ENCODE measurements at regions not wholly inside any gene's neighbourhood (a gene's known extent, or its start where the extent isn't known, plus 50 kb on each side); places are given as distances from the start of the nearest gene placed in this dataset.

DNA sequence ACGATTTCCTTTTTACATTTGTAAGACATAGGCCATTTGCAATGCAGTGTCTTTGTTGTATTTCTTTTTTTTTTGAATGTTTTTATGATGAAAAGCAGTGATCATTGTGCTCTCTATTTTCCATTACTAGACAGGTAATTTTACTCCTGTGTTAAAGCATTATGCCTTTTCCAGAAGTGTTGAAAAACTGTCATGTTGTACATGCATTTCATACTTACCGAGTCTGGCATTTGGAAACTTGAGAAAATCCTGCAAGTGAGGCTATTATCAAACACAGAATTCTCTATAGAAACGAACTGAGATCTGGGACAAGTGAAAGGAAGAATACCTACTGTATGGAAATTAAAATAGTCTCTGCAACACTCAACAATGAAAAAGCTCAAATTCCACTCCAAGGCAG lies 78.6 kb upstream of the CNR1 start:
- Histone ChIP-seq H4K20me1 (ENCODE audit: insufficient read depth, poor library complexity, severe bottlenecking) (no peaks in the 10 kb centered on the region), H3K4me1 (ENCODE audit: insufficient read depth) (no peaks in the 10 kb centered on the region), H2AFZ (no peak overlapping the region), H3K9me2 (replicated peaks; ENCODE audit: insufficient read depth) (no peaks in the 10 kb centered on the region), H3K9me3 (ENCODE audit: low read depth) (no peaks in the 10 kb centered on the region), H3K36me3 (replicated peaks; ENCODE audit: insufficient read depth, low read depth) (no peaks in the 10 kb centered on the region), H3K79me2 (no peaks in the 10 kb centered on the region), H3K27me3 (no peaks in the 10 kb centered on the region), H3K27ac (no peak overlapping the region), H3K4me3 (no peak overlapping the region), H3K4me2 (no peak overlapping the region)
- DNase-seq (ENCODE audit: low spot score) = no peak
- WGBS (ENCODE audit: low lambda C conversion rate, missing lambda C conversion rate) = 77% methylated on average over 3 of the region's 3 CpGs
- no peak for TF ChIP-seq EZH2 (IDR thresholded peaks at IDR 0.05; ENCODE audit: borderline replicate concordance)

DNA sequence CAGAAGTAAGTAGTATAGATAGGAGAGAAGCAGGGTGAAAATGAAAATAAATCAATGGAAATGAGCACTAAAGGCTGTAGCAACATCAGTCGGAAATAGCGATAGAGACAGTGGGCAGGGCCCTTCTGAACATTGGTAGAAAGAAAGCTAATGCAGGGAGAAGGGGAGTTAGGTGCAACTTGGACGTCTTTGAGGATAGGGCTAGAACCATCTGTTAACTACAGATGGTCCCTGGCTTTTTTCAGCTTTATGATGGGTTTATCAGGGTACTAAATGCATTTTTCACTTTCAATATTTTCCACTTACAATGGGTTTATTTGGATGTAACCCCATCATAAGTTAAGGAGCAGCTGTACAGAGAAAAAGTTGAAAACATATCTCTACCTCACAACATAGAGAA lies 72.8 kb upstream of the CNR1 start:
- Histone ChIP-seq H3K9me3 (ENCODE audit: low read depth) (no peaks in the 10 kb centered on the region), H3K79me2 (no peaks in the 10 kb centered on the region), H3K4me1 (ENCODE audit: insufficient read depth) (no peaks in the 10 kb centered on the region), H3K4me3 (no peak overlapping the region), H3K27ac (no peak overlapping the region), H3K27me3 (no peaks in the 10 kb centered on the region), H4K20me1 (ENCODE audit: insufficient read depth, poor library complexity, severe bottlenecking) (no peaks in the 10 kb centered on the region), H3K9me2 (replicated peaks; ENCODE audit: insufficient read depth) (no peaks in the 10 kb centered on the region), H2AFZ (no peak overlapping the region), H3K36me3 (replicated peaks; ENCODE audit: insufficient read depth, low read depth) (no peaks in the 10 kb centered on the region), H3K4me2 (no peak overlapping the region)
- TF ChIP-seq EZH2phosphoT487 (IDR thresholded peaks at IDR 0.05; ENCODE audit: low read depth, severe bottlenecking, unreplicated experiment) = no peak
- TF ChIP-seq, protein P1, sequence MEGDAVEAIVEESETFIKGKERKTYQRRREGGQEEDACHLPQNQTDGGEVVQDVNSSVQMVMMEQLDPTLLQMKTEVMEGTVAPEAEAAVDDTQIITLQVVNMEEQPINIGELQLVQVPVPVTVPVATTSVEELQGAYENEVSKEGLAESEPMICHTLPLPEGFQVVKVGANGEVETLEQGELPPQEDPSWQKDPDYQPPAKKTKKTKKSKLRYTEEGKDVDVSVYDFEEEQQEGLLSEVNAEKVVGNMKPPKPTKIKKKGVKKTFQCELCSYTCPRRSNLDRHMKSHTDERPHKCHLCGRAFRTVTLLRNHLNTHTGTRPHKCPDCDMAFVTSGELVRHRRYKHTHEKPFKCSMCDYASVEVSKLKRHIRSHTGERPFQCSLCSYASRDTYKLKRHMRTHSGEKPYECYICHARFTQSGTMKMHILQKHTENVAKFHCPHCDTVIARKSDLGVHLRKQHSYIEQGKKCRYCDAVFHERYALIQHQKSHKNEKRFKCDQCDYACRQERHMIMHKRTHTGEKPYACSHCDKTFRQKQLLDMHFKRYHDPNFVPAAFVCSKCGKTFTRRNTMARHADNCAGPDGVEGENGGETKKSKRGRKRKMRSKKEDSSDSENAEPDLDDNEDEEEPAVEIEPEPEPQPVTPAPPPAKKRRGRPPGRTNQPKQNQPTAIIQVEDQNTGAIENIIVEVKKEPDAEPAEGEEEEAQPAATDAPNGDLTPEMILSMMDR (IDR thresholded peaks at IDR 0.05; ENCODE audit: poor library complexity) = no peak
- no peak for TF ChIP-seq EZH2 (IDR thresholded peaks at IDR 0.05; ENCODE audit: borderline replicate concordance)
- WGBS (ENCODE audit: low lambda C conversion rate, missing lambda C conversion rate) = 94% methylated on average over 3 of the region's 3 CpGs
- DNase-seq (ENCODE audit: low spot score) = no peak

DNA sequence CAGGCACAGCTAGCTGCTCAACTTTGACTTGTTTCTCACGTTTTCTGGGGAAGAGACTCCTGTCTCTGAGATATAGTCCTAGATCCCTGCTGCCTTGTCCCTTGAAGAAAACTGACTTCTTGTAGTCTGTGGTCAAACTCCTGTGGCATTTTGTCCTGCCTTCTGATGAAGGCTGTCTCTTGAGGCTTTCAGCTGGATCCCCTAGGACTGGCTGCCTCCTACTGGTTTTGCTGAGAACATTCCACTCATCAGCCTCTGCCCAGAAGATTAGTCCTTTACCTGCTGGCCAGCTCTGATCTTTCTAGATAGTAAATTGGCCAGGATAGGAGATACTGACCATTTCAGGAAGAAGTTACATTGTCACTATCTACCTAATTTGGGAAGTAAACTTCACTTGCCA lies 71.9 kb upstream of the CNR1 start:
- DNase-seq (ENCODE audit: low spot score) = peak; percentile 56
- H3K9me3 ChIP-seq (ENCODE audit: low read depth) = no peaks in the 10 kb centered on the region
- TF ChIP-seq EZH2phosphoT487 (IDR thresholded peaks at IDR 0.05; ENCODE audit: low read depth, severe bottlenecking, unreplicated experiment) = no peak
- TF ChIP-seq, protein P1 (IDR thresholded peaks at IDR 0.05; ENCODE audit: poor library complexity) = peak; percentile 52
- no peak for TF ChIP-seq EZH2 (IDR thresholded peaks at IDR 0.05; ENCODE audit: borderline replicate concordance)

DNA sequence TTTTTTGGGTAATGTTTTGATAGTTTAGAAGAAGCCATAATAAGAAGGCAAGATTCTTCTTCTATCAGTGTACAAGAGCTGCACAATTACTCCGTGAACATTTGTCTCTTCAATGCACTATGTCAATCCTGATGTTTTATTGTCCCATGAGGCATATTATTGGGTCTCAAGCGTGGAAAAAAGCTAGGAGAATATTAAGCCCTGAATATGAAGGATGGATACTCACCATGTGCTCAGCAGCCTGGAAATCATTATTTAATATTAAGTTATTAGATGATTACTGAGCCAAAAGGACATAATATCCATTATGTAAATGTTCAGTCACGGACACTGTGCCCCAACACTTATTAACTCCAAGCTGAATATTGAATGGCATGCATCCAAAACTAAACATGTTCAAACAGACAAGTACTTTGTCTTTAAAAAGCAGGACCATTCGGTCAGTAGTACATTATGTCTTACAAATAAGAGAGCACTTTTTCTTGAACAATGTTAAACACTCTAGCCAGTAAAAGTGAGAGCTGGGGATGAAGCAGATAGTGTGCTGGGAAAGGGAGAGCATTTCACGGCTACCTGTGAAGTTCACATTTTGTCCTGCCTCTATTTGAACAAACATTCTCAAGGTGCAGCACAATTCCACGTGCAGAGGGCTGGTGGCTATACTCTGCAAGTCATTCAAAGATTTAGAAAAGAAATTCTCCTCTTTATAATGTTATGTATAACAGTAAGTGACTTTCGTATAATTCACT lies 70.6 kb upstream of the CNR1 start:
- no peaks in the 10 kb centered on the region for H3K4me1 ChIP-seq (ENCODE audit: insufficient read depth)
- TF ChIP-seq, protein P1 (IDR thresholded peaks at IDR 0.05; ENCODE audit: poor library complexity) = no peak
- no peak for TF ChIP-seq EZH2 (IDR thresholded peaks at IDR 0.05; ENCODE audit: borderline replicate concordance)
- no peak for TF ChIP-seq EZH2phosphoT487 (IDR thresholded peaks at IDR 0.05; ENCODE audit: low read depth, severe bottlenecking, unreplicated experiment)
- no peak for DNase-seq (ENCODE audit: low spot score)
- no peak overlapping the region for H3K4me3 ChIP-seq
- no peaks in the 10 kb centered on the region for H3K9me2 ChIP-seq (replicated peaks; ENCODE audit: insufficient read depth)
- H3K27me3 ChIP-seq = no peaks in the 10 kb centered on the region
- 65% methylated on average over 7 of the region's 7 CpGs for WGBS (ENCODE audit: low lambda C conversion rate, missing lambda C conversion rate)
- H3K36me3 ChIP-seq (replicated peaks; ENCODE audit: insufficient read depth, low read depth) = no peaks in the 10 kb centered on the region
- no peaks in the 10 kb centered on the region for H4K20me1 ChIP-seq (ENCODE audit: insufficient read depth, poor library complexity, severe bottlenecking)
- no peak overlapping the region for H2AFZ ChIP-seq
- no peaks in the 10 kb centered on the region for H3K79me2 ChIP-seq
- peaks cover 9% of the 10 kb centered on the region for H3K9me3 ChIP-seq (ENCODE audit: low read depth)
- no peak overlapping the region for H3K4me2 ChIP-seq
- no peak overlapping the region for H3K27ac ChIP-seq

More for the DNA sequence above, 71.9 kb upstream of the CNR1 start:
- no peak overlapping the region for H3K4me3 ChIP-seq
- H3K4me2 ChIP-seq = no peak overlapping the region
- H3K27me3 ChIP-seq = no peaks in the 10 kb centered on the region
- H2AFZ ChIP-seq = no peak overlapping the region
- no peaks in the 10 kb centered on the region for H3K4me1 ChIP-seq (ENCODE audit: insufficient read depth)
- no peaks in the 10 kb centered on the region for H3K9me2 ChIP-seq (replicated peaks; ENCODE audit: insufficient read depth)
- 14% methylated on average over 1 of the region's 1 CpG for WGBS (ENCODE audit: low lambda C conversion rate, missing lambda C conversion rate)
- no peaks in the 10 kb centered on the region for H3K36me3 ChIP-seq (replicated peaks; ENCODE audit: insufficient read depth, low read depth)
- no peaks in the 10 kb centered on the region for H3K79me2 ChIP-seq
- no peak overlapping the region for H3K27ac ChIP-seq
- no peaks in the 10 kb centered on the region for H4K20me1 ChIP-seq (ENCODE audit: insufficient read depth, poor library complexity, severe bottlenecking)
